GM23338 (cell line): ENCODE measurements at regions not wholly inside any gene's neighbourhood (a gene's known extent, or its start where the extent isn't known, plus 50 kb on each side); places are given as distances from the start of the nearest gene placed in this dataset.

Experiments used
- ATAC-seq: fragments of 200-7000 bp; cut with Tn5 transposase; 3 replicates; pipeline ENCODE4 v1.9.1; 2020
- DNase-seq: peaks from one replicate; pipeline ENCODE4 v3.0.0-alpha.2; 2015; ENCODE audit warnings: low spot score
- H2AFZ ChIP-seq: fragments of 200-600 bp; sonication (generic); 2 replicates; pipeline ENCODE4 v1.8.0; 2016; ENCODE audit warnings: antibody characterized with exemption, mild to moderate bottlenecking, moderate library complexity
- H3F3A ChIP-seq: fragments of 200-600 bp; sonication (generic); replicated peaks from 2 replicates; pipeline ENCODE4 v1.8.0; 2017; ENCODE audit warnings: antibody characterized with exemption, mixed run types, low read depth
- H3K27ac ChIP-seq: fragments of 200-600 bp; sonication (generic); 2 replicates; pipeline ENCODE4 v1.6.1; 2016; ENCODE audit warnings: low read depth
- H3K27me3 ChIP-seq: fragments of 200-600 bp; sonication (generic); 2 replicates; pipeline ENCODE4 v1.8.0; 2016; ENCODE audit warnings: mild to moderate bottlenecking, mixed run types, moderate library complexity; ENCODE audit not compliant: insufficient read depth
- H3K36me3 ChIP-seq: fragments of 200-600 bp; sonication (generic); 2 replicates; pipeline ENCODE4 v1.8.0; 2016; ENCODE audit warnings: mild to moderate bottlenecking; ENCODE audit not compliant: insufficient read depth
- H3K4me1 ChIP-seq: fragments of 200-600 bp; sonication (generic); 2 replicates; pipeline ENCODE4 v1.8.0; 2016; ENCODE audit warnings: mild to moderate bottlenecking, moderate library complexity; ENCODE audit not compliant: insufficient read depth
- H3K4me2 ChIP-seq: fragments of 200-600 bp; sonication (generic); 2 replicates; pipeline ENCODE4 v1.7.1; 2017; ENCODE audit warnings: mixed run types
- H3K4me3 ChIP-seq: fragments of 200-600 bp; sonication (generic); 2 replicates; pipeline ENCODE4 v1.6.1; 2016; ENCODE audit warnings: mixed run types
- H3K79me2 ChIP-seq: fragments of 200-600 bp; sonication (generic); replicated peaks from 2 replicates; pipeline ENCODE4 v1.8.0; 2017; ENCODE audit warnings: mild to moderate bottlenecking; ENCODE audit not compliant: insufficient read depth
- H3K9me2 ChIP-seq: fragments of 200-600 bp; sonication (generic); 2 replicates; pipeline ENCODE4 v1.8.0; 2017; ENCODE audit not compliant: insufficient read depth
- H4K20me1 ChIP-seq: fragments of 200-600 bp; sonication (generic); replicated peaks from 2 replicates; pipeline ENCODE4 v1.8.0; 2017; ENCODE audit warnings: mild to moderate bottlenecking; ENCODE audit not compliant: insufficient read depth
- H3K27ac Mint-ChIP-seq: 2 replicates; pipeline ENCODE4 v1.8.0; 2020; ENCODE audit warnings: inconsistent platforms, mild to moderate bottlenecking, moderate library complexity, mixed read lengths
- H3K27me3 Mint-ChIP-seq: 3 replicates; pipeline ENCODE4 v1.8.0; 2022; ENCODE audit warnings: low read depth, mild to moderate bottlenecking, moderate library complexity, mixed read lengths, inconsistent platforms; ENCODE audit not compliant: insufficient read depth, poor library complexity
- H3K36me3 Mint-ChIP-seq: 3 replicates; pipeline ENCODE4 v1.8.0; 2021; ENCODE audit warnings: low read depth, mild to moderate bottlenecking, inconsistent platforms, moderate library complexity, mixed read lengths
- H3K4me1 Mint-ChIP-seq: 3 replicates; pipeline ENCODE4 v1.8.0; 2020; ENCODE audit warnings: mild to moderate bottlenecking, inconsistent platforms, mixed read lengths
- H3K4me3 Mint-ChIP-seq: 3 replicates; pipeline ENCODE4 v1.8.0; 2021; ENCODE audit warnings: moderate library complexity, mild to moderate bottlenecking, inconsistent platforms, mixed read lengths
- H3K9me3 Mint-ChIP-seq: 3 replicates; pipeline ENCODE4 v1.8.0; 2020; ENCODE audit warnings: moderate library complexity, mild to moderate bottlenecking, inconsistent platforms, mixed read lengths
- CREB1 ChIP-seq: fragments of 250-450 bp; sonication (Bioruptor Pico); IDR thresholded peaks from 2 replicates; pipeline ENCODE4 v1.5.0; 2020; ENCODE audit warnings: low read depth, mild to moderate bottlenecking, moderate library complexity
- EZH2 ChIP-seq: fragments of 200-600 bp; sonication (generic); IDR thresholded peaks from one replicate; pipeline ENCODE4 v1.8.0; 2017; ENCODE audit warnings: antibody characterized with exemption, mild to moderate bottlenecking, low read depth; ENCODE audit not compliant: unreplicated experiment
- EZH2phosphoT487 ChIP-seq: fragments of 200-600 bp; sonication (generic); IDR thresholded peaks from one replicate; pipeline ENCODE4 v1.8.1; 2018; ENCODE audit warnings: antibody characterized with exemption; ENCODE audit not compliant: unreplicated experiment
- NANOG ChIP-seq: IDR thresholded peaks from 2 replicates; pipeline ENCODE4 v1.6.1; 2016; ENCODE audit warnings: antibody characterized with exemption, borderline replicate concordance
- POLR2AphosphoS5 ChIP-seq: IDR thresholded peaks from 2 replicates; pipeline ENCODE4 v1.6.1; 2016; ENCODE audit warnings: antibody characterized with exemption, low read depth
- ZNF331 ChIP-seq: fragments of 250-450 bp; sonication (Bioruptor Pico); IDR thresholded peaks from 2 replicates; pipeline ENCODE4 v1.5.0; 2020; ENCODE audit warnings: low read depth, mild to moderate bottlenecking, moderate library complexity
- ZNF462 ChIP-seq: fragments of 250-450 bp; sonication (Bioruptor Pico); IDR thresholded peaks from 2 replicates; pipeline ENCODE4 v1.5.0; 2020; ENCODE audit warnings: mild to moderate bottlenecking, moderate library complexity
- TF ChIP-seq, protein P1 (sequence below): IDR thresholded peaks from 2 replicates; pipeline ENCODE4 v1.6.1; 2016; ENCODE audit warnings: antibody characterized with exemption
- TF ChIP-seq, protein P2 (sequence below): IDR thresholded peaks from one replicate; pipeline ENCODE4 v1.6.1; 2018; ENCODE audit warnings: antibody characterized with exemption; ENCODE audit not compliant: unreplicated experiment
- TF ChIP-seq, protein P3 (sequence below), 2 experiments: fragments of 200-600 bp in 1 of 2; sonication (generic) in 1 of 2; conservative IDR thresholded peaks; 2 replicates each; pipeline versions ENCODE4 v1.5.1 to v1.6.1; 2016 to 2017; ENCODE audit warnings: antibody characterized with exemption in 2 of 2, low read depth in 2 of 2, mild to moderate bottlenecking in 2 of 2, moderate library complexity in 1 of 2

- H3K27me3 ChIP-seq = no peaks in the 10 kb centered on the region
- H3K9me2 ChIP-seq = no peaks in the 10 kb centered on the region
- Mint-ChIP-seq H3K27ac (no peak overlapping the region), H3K4me1 (no peaks in the 10 kb centered on the region), H3K9me3 (no peaks in the 10 kb centered on the region), H3K4me3 (no peak overlapping the region), H3K27me3 (peaks cover 2% of the 10 kb centered on the region), H3K36me3 (no peaks in the 10 kb centered on the region)
- no peak for ATAC-seq
- no peak for TF ChIP-seq ZNF462 (CRISPR knock-in tag)
- no peak for TF ChIP-seq EZH2
- TF ChIP-seq POLR2AphosphoS5 = no peak
- TF ChIP-seq CREB1 = no peak
- TF ChIP-seq, protein P1, sequence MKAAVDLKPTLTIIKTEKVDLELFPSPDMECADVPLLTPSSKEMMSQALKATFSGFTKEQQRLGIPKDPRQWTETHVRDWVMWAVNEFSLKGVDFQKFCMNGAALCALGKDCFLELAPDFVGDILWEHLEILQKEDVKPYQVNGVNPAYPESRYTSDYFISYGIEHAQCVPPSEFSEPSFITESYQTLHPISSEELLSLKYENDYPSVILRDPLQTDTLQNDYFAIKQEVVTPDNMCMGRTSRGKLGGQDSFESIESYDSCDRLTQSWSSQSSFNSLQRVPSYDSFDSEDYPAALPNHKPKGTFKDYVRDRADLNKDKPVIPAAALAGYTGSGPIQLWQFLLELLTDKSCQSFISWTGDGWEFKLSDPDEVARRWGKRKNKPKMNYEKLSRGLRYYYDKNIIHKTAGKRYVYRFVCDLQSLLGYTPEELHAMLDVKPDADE = no peak
- TF ChIP-seq, protein P2, sequence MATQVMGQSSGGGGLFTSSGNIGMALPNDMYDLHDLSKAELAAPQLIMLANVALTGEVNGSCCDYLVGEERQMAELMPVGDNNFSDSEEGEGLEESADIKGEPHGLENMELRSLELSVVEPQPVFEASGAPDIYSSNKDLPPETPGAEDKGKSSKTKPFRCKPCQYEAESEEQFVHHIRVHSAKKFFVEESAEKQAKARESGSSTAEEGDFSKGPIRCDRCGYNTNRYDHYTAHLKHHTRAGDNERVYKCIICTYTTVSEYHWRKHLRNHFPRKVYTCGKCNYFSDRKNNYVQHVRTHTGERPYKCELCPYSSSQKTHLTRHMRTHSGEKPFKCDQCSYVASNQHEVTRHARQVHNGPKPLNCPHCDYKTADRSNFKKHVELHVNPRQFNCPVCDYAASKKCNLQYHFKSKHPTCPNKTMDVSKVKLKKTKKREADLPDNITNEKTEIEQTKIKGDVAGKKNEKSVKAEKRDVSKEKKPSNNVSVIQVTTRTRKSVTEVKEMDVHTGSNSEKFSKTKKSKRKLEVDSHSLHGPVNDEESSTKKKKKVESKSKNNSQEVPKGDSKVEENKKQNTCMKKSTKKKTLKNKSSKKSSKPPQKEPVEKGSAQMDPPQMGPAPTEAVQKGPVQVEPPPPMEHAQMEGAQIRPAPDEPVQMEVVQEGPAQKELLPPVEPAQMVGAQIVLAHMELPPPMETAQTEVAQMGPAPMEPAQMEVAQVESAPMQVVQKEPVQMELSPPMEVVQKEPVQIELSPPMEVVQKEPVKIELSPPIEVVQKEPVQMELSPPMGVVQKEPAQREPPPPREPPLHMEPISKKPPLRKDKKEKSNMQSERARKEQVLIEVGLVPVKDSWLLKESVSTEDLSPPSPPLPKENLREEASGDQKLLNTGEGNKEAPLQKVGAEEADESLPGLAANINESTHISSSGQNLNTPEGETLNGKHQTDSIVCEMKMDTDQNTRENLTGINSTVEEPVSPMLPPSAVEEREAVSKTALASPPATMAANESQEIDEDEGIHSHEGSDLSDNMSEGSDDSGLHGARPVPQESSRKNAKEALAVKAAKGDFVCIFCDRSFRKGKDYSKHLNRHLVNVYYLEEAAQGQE = no peak
- no peak for TF ChIP-seq EZH2phosphoT487
- TF ChIP-seq, protein P3, sequence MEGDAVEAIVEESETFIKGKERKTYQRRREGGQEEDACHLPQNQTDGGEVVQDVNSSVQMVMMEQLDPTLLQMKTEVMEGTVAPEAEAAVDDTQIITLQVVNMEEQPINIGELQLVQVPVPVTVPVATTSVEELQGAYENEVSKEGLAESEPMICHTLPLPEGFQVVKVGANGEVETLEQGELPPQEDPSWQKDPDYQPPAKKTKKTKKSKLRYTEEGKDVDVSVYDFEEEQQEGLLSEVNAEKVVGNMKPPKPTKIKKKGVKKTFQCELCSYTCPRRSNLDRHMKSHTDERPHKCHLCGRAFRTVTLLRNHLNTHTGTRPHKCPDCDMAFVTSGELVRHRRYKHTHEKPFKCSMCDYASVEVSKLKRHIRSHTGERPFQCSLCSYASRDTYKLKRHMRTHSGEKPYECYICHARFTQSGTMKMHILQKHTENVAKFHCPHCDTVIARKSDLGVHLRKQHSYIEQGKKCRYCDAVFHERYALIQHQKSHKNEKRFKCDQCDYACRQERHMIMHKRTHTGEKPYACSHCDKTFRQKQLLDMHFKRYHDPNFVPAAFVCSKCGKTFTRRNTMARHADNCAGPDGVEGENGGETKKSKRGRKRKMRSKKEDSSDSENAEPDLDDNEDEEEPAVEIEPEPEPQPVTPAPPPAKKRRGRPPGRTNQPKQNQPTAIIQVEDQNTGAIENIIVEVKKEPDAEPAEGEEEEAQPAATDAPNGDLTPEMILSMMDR (conservative IDR thresholded peaks at IDR 0.05; ENCODE audit: low read depth in 2 of 2) = no peak
- no peak for TF ChIP-seq NANOG
- no peak for TF ChIP-seq ZNF331 (CRISPR knock-in tag)
- H3K4me2 ChIP-seq = no peak overlapping the region
- H3K4me3 ChIP-seq = no peak overlapping the region
- no peak overlapping the region for H2AFZ ChIP-seq
- no peak overlapping the region for H3K27ac ChIP-seq
- H3K4me1 ChIP-seq = no peaks in the 10 kb centered on the region
- DNase-seq = no peak
- H3K79me2 ChIP-seq = no peaks in the 10 kb centered on the region
- no peaks in the 10 kb centered on the region for H4K20me1 ChIP-seq
- no peaks in the 10 kb centered on the region for H3F3A ChIP-seq
- no peaks in the 10 kb centered on the region for H3K36me3 ChIP-seq
These were observed 126.6 kb upstream of the GNAI1 start for GRCh38 chr7:80008039-80008438.
